HCT116 (cell line): ENCODE measurements at regions not wholly inside any gene's neighbourhood (a gene's known extent, or its start where the extent isn't known, plus 50 kb on each side); places are given as distances from the start of the nearest gene placed in this dataset.

Experiments
- ATAC-seq: fragments of 200-7000 bp; cut with Tn5 transposase; 2 replicates; pipeline ENCODE4 v1.9.1; 2020; ENCODE audit warnings: mild to moderate bottlenecking, moderate library complexity
- BruUV-seq: library from RNA; stranded (reverse); fragments of 400-500 nt; replicated peaks from 2 replicates; lab custom pipeline; 2021; lab: Mats Ljungman, UMichigan
- CTCF ChIA-PET: fragments of 300-600 bp; sonication (Branson Sonifier 250); formaldehyde crosslinking; loops from one replicate; lab custom pipeline; 2021; ENCODE audit warnings: antibody characterized with exemption; lab: Charles Lee
- POLR2A ChIA-PET: fragments of 300-600, 350-600 bp; sonication (Branson Sonifier 250); formaldehyde crosslinking; loops from one replicate; lab custom pipeline; 2021; ENCODE audit warnings: antibody characterized with exemption; lab: Charles Lee
- RAD21 ChIA-PET, 2 experiments: fragments of 300-600 bp; sonication (Branson Sonifier 250); formaldehyde crosslinking; loops; one replicate each; lab custom pipeline; 2023; ENCODE audit warnings: low total read pairs in 2 of 2; ENCODE audit not compliant: uncharacterized antibody in 2 of 2, unreplicated experiment in 2 of 2, low non-redundant PET in 1 of 2; lab: Charles Lee
- DNase-seq: peaks from one replicate; pipeline ENCODE4 v3.0.0-alpha.2; 2010; ENCODE audit warnings: low read depth, low spot score
- H2AFZ ChIP-seq: fragments of 200-600 bp; shearing (Covaris generic), sonication (generic); 2 replicates; pipeline ENCODE4 v1.6.1; 2017; ENCODE audit warnings: low read depth, mixed run types, mixed read lengths, antibody characterized with exemption, low read length; ENCODE audit not compliant: poor library complexity, severe bottlenecking
- H3K27ac ChIP-seq: 2 replicates; pipeline ENCODE4 v1.5.1; 2012; ENCODE audit warnings: low read depth, low read length
- H3K27me3 ChIP-seq: fragments of 200-600 bp; sonication (generic); 2 replicates; pipeline ENCODE4 v1.6.1; 2016; ENCODE audit warnings: mixed run types, low read length, mixed read lengths; ENCODE audit not compliant: insufficient read depth
- H3K36me3 ChIP-seq, 2 experiments: fragments of 200-500 bp in 1 of 2; fragments of 200-600 bp in 1 of 2; sonication (Bioruptor generic) in 1 of 2; sonication (generic) in 1 of 2; 2 replicates each; pipeline versions ENCODE4 v1.5.1 to v1.6.1; 2014 to 2016; ENCODE audit warnings: low read length in 2 of 2, inconsistent platforms in 1 of 2, mixed read lengths in 1 of 2, mixed run types in 1 of 2; ENCODE audit not compliant: insufficient read depth in 2 of 2, control insufficient read depth in 1 of 2
- H3K4me1 ChIP-seq, 2 experiments: fragments of 200-600 bp in 1 of 2; sonication (generic) in 1 of 2; 2 replicates each; pipeline versions ENCODE4 v1.5.1 to v1.6.1; 2012 to 2017; ENCODE audit warnings: low read length in 2 of 2, inconsistent platforms in 1 of 2, mild to moderate bottlenecking in 1 of 2, mixed read lengths in 1 of 2, mixed run types in 1 of 2, moderate library complexity in 1 of 2; ENCODE audit not compliant: insufficient read depth in 2 of 2, control insufficient read depth in 1 of 2
- H3K4me2 ChIP-seq: fragments of 200-600 bp; sonication (generic); 2 replicates; pipeline ENCODE4 v1.6.1; 2017; ENCODE audit warnings: mixed run types, low read length, mixed read lengths
- H3K4me3 ChIP-seq, 2 experiments: fragments of 200-600 bp in 1 of 2; sonication (generic) in 1 of 2; replicated peaks in 1 of 2; 2 replicates each; pipeline ENCODE4 v1.5.1; 2011 to 2016; ENCODE audit warnings: low read length in 2 of 2, control low read depth in 1 of 2, low read depth in 1 of 2, mild to moderate bottlenecking in 1 of 2, mixed read lengths in 1 of 2, mixed run types in 1 of 2
- H3K79me2 ChIP-seq: fragments of 200-600 bp; sonication (generic); 2 replicates; pipeline ENCODE4 v1.6.1; 2017; ENCODE audit warnings: mild to moderate bottlenecking, mixed run types, low read length, moderate library complexity, mixed read lengths; ENCODE audit not compliant: insufficient read depth
- H3K9ac ChIP-seq: fragments of 200-600 bp; sonication (generic); 2 replicates; pipeline ENCODE4 v1.6.1; 2016; ENCODE audit warnings: low read length, mixed read lengths
- H3K9me2 ChIP-seq: fragments of 200-600 bp; sonication (generic), shearing (Covaris generic); 2 replicates; pipeline ENCODE4 v1.6.1; 2017; ENCODE audit warnings: mixed run types, mild to moderate bottlenecking, moderate library complexity; ENCODE audit not compliant: insufficient read depth
- H3K9me3 ChIP-seq, 2 experiments: fragments of 200-500 bp in 1 of 2; fragments of 200-600 bp in 1 of 2; sonication (Bioruptor generic) in 1 of 2; sonication (generic) in 1 of 2; 2 replicates each; pipeline ENCODE4 v1.6.1; 2014 to 2017; ENCODE audit warnings: low read length in 2 of 2, mixed read lengths in 2 of 2, inconsistent platforms in 1 of 2, low read depth in 1 of 2, mild to moderate bottlenecking in 1 of 2, mixed run types in 1 of 2, moderate library complexity in 1 of 2; ENCODE audit not compliant: control insufficient read depth in 1 of 2, insufficient read depth in 1 of 2
- H4K20me1 ChIP-seq: fragments of 200-600 bp; sonication (generic), shearing (Covaris generic); 2 replicates; pipeline ENCODE4 v1.6.1; 2017; ENCODE audit warnings: mixed run types, mild to moderate bottlenecking, moderate library complexity; ENCODE audit not compliant: insufficient read depth
- ELF1 ChIP-seq: IDR thresholded peaks from 2 replicates; pipeline ENCODE4 v1.6.1; 2012; ENCODE audit warnings: low read depth, borderline replicate concordance
- POLR2AphosphoS5 ChIP-seq: IDR thresholded peaks from 2 replicates; pipeline ENCODE4 v1.6.1; 2011; ENCODE audit warnings: mild to moderate bottlenecking, low read depth, low read length, moderate library complexity
- RAD21 ChIP-seq: IDR thresholded peaks from 2 replicates; pipeline ENCODE4 v1.6.1; 2012; ENCODE audit warnings: low read depth, mild to moderate bottlenecking
- REST ChIP-seq: IDR thresholded peaks from 2 replicates; pipeline ENCODE4 v1.6.1; 2012; ENCODE audit warnings: low read depth
- SIN3A ChIP-seq: IDR thresholded peaks from 2 replicates; pipeline ENCODE4 v1.6.1; 2012; ENCODE audit warnings: low read depth
- SP1 ChIP-seq: IDR thresholded peaks from 2 replicates; pipeline ENCODE4 v1.6.1; 2012; ENCODE audit warnings: low read depth
- SRF ChIP-seq: IDR thresholded peaks from 2 replicates; pipeline ENCODE4 v1.6.1; 2012; ENCODE audit warnings: low read depth
- YY1 ChIP-seq: IDR thresholded peaks from 2 replicates; pipeline ENCODE4 v1.6.1; 2011; ENCODE audit warnings: low read length, low read depth, moderate library complexity, mild to moderate bottlenecking; ENCODE audit not compliant: insufficient replicate concordance; ENCODE audit errors: extremely low read depth
- ZFX ChIP-seq: fragments of 450-650 bp; IDR thresholded peaks from 2 replicates; pipeline ENCODE4 v1.6.1; 2017
- intact Hi-C: fragments of 100-400 bp; cut with micrococcal nuclease; formaldehyde crosslinking; loops from 2 replicates; pipeline ENCODE4 v1.10.0; 2022
- TF ChIP-seq, protein P1 (sequence below), 3 experiments: fragments of 200-600 bp in 1 of 3; sonication (generic) in 1 of 3; IDR thresholded peaks in 2 of 3; conservative IDR thresholded peaks in 1 of 3; 2 replicates each; pipeline ENCODE4 v1.5.1; 2012 to 2017; ENCODE audit warnings: low read depth in 2 of 3, low read length in 2 of 3, antibody characterized with exemption in 1 of 3, borderline replicate concordance in 1 of 3, control low read depth in 1 of 3, mild to moderate bottlenecking in 1 of 3, mixed read lengths in 1 of 3, mixed run types in 1 of 3, moderate library complexity in 1 of 3; ENCODE audit not compliant: insufficient read depth in 1 of 3

DNA sequence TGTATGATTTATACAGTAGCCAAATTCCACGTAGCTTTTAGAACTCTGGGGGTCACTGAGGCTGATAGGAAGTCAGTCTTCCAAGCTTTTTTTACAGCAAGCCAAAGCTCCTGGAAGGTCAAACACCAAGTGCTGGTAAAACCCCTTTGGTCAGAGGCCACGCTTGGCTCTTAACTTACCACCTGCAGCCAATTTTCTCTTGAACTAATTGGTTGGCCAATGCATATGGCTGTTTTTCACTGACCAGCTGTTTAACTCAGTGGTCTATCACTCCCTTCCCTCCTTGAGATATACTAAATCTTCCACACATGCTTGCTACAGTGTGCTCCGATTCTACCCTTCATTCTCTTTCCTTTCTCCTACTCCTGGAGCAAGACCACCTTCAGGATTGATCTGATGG is 116.0 kb downstream of the FAR1 start (continued):
- TF ChIP-seq ELF1 (no peak), POLR2AphosphoS5 (no peak), SRF (no peak), SIN3A (no peak)
- TF ChIP-seq, protein P1, sequence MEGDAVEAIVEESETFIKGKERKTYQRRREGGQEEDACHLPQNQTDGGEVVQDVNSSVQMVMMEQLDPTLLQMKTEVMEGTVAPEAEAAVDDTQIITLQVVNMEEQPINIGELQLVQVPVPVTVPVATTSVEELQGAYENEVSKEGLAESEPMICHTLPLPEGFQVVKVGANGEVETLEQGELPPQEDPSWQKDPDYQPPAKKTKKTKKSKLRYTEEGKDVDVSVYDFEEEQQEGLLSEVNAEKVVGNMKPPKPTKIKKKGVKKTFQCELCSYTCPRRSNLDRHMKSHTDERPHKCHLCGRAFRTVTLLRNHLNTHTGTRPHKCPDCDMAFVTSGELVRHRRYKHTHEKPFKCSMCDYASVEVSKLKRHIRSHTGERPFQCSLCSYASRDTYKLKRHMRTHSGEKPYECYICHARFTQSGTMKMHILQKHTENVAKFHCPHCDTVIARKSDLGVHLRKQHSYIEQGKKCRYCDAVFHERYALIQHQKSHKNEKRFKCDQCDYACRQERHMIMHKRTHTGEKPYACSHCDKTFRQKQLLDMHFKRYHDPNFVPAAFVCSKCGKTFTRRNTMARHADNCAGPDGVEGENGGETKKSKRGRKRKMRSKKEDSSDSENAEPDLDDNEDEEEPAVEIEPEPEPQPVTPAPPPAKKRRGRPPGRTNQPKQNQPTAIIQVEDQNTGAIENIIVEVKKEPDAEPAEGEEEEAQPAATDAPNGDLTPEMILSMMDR (IDR thresholded peaks at IDR 0.05 in 2 of 3, conservative IDR thresholded peaks at IDR 0.05 in 1 of 3; ENCODE audit: borderline replicate concordance in 1 of 3, insufficient read depth in 1 of 3, low read depth in 2 of 3, low read length in 2 of 3), result no peak

GRCh38 chr11:13784855-13785254 is 116.4 kb downstream of the FAR1 start:
- Histone ChIP-seq H2AFZ (no peak overlapping the region), H3K9ac (no peak overlapping the region), H3K79me2 (no peaks in the 10 kb centered on the region), H3K36me3 (no peaks in the 10 kb centered on the region), H3K27ac (no peak overlapping the region), H3K9me2 (no peaks in the 10 kb centered on the region), H3K4me2 (no peak overlapping the region), H3K27me3 (no peaks in the 10 kb centered on the region), H3K4me1 (no peaks in the 10 kb centered on the region), H3K4me3 (no peak overlapping the region), H3K9me3 (no peaks in the 10 kb centered on the region), H4K20me1 (no peaks in the 10 kb centered on the region)
- CTCF ChIA-PET, result no interaction called here
- BruUV-seq, result no TSS peak
- ATAC-seq (no peak), DNase-seq (no peak)
- RAD21 ChIA-PET, result no interaction called here
- POLR2A ChIA-PET, result no interaction called here
- no peak for TF ChIP-seq REST
- TF ChIP-seq SIN3A, result no peak
- no peak for TF ChIP-seq ZFX
- no peak for TF ChIP-seq YY1
- TF ChIP-seq RAD21, result no peak
- TF ChIP-seq SP1, result no peak
- intact Hi-C loops, result no loop called here
